ENCODE measurements at regions not wholly inside any gene's neighbourhood (a gene's known extent, or its start where the extent isn't known, plus 50 kb on each side); places are given as distances from the start of the nearest gene placed in this dataset.

- TF ChIP-seq USF1 (CRISPR knock-in tag; IDR thresholded peaks at IDR 0.05) = no peak
- no peak for TF ChIP-seq CTCF (IDR thresholded peaks at IDR 0.05)
- TF ChIP-seq ELF4 (CRISPR knock-in tag; IDR thresholded peaks at IDR 0.05; ENCODE audit: low read depth) = no peak
- TF ChIP-seq AR (CRISPR knock-in tag; IDR thresholded peaks at IDR 0.05) = no peak
- TF ChIP-seq TCF7 (CRISPR knock-in tag; IDR thresholded peaks at IDR 0.05; ENCODE audit: low read depth) = no peak
- no peak for TF ChIP-seq ZNF512 (CRISPR knock-in tag; IDR thresholded peaks at IDR 0.05; ENCODE audit: borderline replicate concordance)
- no peak for TF ChIP-seq E2F5 (CRISPR knock-in tag; IDR thresholded peaks at IDR 0.05)
- TF ChIP-seq FOXK1 (CRISPR knock-in tag; IDR thresholded peaks at IDR 0.05) = no peak
- TF ChIP-seq ZNF138 (CRISPR knock-in tag; conservative IDR thresholded peaks at IDR 0.05) = no peak
- no peak for TF ChIP-seq ATF3 (CRISPR knock-in tag; conservative IDR thresholded peaks at IDR 0.05)
- TF ChIP-seq ATF6 (CRISPR knock-in tag; IDR thresholded peaks at IDR 0.05) = no peak
- no peak for TF ChIP-seq ATF1 (CRISPR knock-in tag; IDR thresholded peaks at IDR 0.05)
- TF ChIP-seq FOXP4 (CRISPR knock-in tag; IDR thresholded peaks at IDR 0.05) = no peak
These were observed 188.4 kb upstream of the CLNK start for GRCh38 chr4:10872833-10873517.
